OCI-M2 (cell line): ENCODE measurements at regions not wholly inside any gene's neighbourhood (a gene's known extent, or its start where the extent isn't known, plus 50 kb on each side); places are given as distances from the start of the nearest gene placed in this dataset.
"Not testable (repeated sequence)": the region's sequence is repeated elsewhere in the genome, so short reads cannot be mapped to it uniquely, and the experiment has no call there.

Source experiments
- DNase-seq: peaks from one replicate; lab custom pipeline; 2025; ENCODE audit not compliant: unreplicated experiment; lab: John Stamatoyannopoulos, UW

DNA sequence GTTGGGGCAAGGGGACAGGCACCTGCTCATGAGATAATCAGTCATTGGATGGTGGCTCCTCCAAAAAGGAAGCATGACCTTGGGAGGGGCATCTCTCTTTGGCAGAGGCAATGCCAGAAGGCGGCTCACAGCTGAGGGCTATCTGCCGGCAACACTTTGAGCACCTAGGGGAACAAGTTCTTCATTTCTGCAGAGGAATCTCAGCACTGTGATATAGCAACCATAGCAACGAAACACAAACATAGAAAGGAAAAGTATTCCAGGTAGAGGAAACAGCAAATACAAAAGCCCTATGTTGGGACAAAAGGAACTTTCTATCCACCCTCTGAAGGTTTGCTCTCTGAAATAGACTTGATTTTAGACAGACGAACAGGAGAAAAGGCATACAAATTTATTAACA, 89.1 kb upstream of the NEDD4L start:
- no peak for DNase-seq

DNA sequence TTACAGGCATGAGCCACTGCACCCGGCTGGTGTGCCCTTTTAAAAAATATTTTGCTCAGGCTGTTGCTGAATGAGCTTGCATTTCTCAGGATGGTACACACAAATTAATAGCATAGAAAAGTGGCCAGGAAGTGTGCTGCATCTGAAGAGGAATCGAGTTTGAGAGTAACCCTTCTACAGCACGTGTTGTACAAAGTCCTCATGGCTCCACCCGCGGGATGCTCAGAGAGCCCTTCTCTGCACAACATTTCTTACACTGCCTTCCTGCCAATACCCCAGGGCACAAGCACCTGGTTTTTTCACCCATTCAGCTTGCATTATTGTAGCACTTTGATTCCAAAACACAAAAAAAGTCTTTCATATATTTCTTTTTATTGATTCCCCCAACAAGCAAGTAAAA, 90.1 kb upstream of the NEDD4L start:
- DNase-seq = no peak

DNA sequence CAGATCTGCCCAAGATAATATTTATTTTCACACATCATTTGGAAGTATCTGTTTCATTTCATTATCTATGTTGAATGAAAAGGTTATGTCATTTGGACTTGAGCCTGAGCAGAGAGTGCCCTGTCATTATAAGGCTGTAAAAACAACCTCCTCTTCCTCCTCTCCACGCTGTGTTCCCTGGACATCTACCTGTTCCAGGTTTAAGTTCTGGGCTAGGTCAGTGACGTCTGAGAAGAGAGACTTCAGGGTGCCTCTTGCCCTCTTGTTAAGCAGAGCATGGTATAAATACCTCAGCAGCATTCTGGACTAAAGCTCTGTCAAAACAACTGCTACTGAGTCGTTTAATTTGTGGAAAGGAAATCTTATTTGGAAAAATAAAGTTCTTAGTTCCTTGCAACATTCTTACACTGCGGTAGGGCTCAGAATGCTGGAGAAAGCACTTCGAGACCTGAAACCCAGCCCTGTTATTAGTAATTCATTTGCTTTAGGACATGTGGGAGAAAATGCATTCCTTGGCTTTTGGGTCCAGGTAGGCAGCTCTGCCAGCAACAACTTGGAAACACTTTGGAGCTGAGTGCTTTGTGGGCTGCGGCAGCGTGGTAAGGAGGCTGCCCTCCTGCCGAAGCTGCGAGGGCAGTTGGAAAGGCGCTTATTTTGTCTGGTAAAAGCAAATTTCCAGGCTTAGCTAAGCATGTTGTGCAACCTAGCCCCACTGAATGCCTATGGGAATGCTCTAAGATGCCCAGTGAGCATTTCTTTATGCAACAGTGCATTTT, 91.8 kb upstream of the NEDD4L start:
- DNase-seq = no peak

DNA sequence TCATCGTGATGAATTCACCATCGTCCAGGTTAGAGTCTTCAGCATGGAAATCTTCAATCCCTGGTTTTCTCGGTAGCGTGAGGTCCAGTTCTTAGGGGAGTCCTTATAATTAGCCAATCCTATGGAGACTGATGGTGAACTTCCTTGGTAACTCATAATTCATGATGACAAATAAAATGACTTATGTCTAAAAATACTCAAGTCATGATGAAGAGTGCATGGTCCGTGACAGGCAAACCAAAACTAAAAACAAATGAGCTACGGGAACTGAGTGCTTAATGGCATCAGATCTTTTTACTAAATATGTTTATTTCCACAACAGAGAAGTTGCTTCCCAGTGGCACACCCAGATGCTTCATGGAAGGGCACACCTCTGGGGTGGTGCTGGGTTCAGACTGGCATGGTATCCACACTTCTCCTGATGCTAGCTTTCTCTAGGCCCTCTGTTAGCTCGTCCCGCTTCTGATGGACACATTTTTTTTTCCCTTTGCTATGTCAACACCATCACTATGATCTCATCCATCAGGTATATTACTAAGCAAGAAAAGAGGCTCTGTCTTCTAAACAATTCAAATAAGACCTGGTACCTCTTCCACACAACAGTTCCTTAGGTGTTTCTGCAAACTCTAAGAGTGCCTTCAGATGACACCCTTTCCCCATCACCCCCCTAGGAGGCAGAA, 92.8 kb upstream of the NEDD4L start:
- DNase-seq = no peak

DNA sequence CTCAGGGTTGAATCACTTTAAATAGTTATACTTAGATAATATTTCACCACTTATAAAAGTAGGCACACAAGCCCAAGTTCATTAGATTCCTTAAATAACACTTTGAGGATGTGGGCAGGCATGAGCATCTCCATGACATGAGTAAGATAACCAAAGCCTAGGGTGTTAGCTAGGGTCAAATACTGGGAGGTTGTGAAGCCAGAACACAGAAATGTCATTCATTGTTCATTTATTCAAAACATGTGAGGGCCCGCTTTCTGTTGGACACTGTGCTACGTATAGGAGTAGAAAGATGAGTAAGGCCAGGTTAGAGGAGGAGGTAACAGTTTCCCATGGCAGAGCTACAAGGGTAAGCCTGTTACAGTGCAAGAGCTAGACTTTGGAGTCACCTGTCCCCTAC, 93.5 kb upstream of the NEDD4L start:
- no peak for DNase-seq

DNA sequence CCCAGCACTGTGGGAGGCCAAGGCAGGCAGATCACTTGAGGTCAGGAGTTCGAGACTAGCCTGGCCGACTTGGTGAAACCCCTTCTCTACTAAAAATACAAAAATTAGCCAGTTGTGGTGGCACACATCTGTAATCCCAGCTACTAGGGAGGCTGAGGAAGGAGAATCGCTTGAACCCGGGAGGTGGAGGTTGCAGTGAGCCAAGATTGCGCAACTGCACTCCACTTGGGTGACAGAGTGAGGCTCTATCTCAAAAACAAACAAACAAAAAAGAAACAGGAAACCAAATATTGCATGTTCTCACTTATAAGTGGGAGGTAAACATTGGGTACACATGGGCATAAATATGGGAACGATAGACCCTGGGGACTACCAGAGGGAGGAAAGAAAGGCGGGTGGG, 94.7 kb upstream of the NEDD4L start:
- DNase-seq = not testable (repeated sequence)

DNA sequence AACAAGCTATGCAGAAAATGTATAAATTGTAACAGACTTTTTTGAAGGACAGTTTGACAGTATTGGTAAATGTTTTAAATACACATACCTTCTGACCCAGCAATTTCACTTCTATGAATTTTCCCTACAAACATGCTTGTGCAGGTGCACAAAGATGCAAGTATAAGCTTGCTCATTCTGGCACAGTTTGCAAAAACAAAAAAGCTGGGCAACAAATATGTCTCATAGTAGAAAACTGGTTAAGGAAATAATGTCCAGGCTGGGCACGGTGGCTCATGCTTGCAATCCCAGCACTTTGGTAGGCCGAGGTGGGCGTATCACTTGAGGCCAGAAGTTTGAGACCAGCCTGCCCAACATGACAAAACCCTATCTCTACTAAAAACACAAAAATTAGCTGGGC, 96.9 kb upstream of the NEDD4L start:
- DNase-seq = no peak

DNA sequence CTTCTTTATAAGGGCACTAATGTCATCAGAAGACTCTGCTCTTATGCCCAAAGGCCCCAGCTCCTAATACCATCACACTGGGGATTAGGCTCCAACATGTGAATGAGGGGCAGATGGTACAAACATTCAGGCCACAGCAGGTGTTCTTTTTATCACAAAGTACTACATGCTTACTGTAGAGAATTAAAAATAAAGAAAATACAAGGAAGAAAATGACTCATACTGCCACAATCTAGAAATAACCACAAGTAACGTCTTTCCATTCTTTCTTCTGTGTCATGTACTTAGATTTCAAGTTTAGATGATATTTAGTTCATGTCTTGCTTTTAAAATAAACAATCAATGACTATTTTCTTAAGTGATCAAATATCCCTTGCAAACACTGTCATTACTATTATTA, 100.3 kb upstream of the NEDD4L start:
- DNase-seq = no peak

DNA sequence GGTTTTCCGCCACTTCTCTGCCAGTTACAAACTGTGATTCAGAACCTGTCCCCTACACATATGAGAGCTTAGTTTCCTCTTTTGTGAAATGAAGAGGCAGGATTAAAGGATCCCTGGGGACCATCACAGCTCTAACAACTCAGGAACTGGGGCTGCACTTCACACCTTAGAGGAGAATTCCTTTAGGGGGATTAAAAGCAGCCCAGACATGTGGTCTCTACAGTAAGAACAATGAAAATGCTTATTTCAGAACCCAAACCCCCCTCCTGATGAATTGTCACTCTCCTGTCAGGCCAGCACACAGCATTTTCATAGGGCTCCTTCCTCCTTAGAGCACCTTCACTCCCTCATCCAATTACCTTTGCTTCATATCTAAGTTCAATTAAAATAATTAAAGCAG, 101.5 kb upstream of the NEDD4L start:
- no peak for DNase-seq

DNA sequence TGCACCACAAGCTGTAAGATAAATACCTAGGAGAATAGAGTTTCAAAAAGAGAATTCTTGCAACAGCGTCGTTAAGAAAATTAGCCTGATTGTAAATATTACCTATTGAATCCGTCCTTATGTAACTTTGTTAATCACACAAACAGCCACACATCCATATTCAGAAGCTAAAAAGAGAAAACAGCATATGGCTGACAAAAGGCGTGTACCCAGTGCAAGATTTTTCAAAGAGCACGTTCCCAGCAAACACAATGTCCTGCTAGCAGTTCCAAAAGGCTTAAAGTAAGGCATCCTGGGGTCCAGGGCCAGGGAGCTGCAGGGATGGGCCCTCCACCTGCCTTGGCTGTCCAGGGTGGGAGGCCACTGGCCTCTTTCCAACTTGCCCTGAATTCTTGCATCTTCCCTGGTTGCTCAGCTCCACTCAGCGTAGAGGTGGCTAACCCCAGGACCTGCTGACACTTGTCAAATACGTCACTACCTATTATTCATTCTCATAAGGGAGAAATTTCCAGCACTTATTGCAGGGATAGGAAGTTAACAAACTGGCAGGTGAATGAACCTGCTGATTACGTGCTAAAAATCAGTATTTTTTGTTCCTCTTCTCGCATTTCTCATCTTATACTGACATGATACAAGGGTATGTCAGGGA, 102.1 kb upstream of the NEDD4L start:
- no peak for DNase-seq

DNA sequence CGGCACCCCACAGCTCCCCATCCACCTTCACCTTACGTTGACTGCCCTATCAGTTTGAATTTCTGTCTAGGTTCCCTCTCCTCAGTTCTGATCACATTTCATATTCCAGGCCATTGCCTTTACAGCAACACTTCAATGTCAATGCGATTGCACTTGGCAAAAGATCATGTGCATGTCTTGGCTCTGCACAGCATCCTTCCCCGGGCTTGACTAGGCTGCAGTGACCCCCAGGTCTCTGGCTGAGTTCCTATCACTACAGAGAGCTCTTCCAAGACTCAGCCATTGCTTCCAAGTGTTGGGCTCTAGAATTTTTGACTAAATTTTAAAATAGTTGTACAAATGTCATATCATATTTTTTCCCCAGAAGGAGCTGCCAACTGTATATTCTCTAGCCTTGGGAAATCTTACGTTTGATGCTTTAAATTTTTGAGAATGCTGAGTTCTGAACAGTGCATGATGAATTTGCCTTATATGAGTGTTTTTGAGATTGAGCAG, 103.8 kb upstream of the NEDD4L start:
- DNase-seq = no peak

DNA sequence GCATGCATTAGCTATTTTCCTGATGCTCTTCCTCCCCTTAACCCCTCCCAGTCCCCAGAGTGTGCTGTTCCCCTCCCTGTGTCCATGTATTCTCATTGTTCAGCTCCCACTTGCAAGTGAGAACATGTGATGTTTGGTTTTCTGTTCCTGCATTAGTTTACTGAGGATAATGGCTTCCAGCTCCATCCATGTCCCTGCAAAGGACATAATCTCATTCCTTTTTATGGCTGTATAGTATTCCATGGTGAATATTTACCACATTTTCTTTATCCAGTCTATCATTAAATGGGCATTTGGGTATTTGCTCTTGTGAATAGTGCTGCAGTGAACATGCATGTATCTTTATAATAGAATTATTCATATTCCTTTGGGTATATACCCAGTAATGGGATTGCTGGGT, 109.7 kb upstream of the NEDD4L start:
- DNase-seq = not testable (repeated sequence)

DNA sequence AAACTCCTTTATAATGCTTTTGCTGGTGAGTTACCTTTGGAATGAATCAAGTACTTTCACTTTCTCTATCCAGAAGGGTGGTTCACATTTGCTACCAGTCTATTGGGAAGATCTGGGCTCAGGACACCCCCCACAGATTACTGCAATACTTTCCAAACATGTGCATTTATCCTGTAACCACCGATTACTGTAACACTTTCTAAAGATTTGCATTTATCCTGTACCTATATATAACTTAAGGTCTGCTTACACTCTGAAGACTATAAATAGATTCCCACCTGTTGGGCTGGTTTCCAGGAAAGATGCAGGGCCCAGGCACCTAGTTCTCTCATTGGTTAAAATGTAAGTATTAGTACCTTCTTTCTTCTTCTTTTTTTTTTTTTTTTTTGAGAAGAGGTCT, 113.0 kb upstream of the NEDD4L start:
- no peak for DNase-seq

DNA sequence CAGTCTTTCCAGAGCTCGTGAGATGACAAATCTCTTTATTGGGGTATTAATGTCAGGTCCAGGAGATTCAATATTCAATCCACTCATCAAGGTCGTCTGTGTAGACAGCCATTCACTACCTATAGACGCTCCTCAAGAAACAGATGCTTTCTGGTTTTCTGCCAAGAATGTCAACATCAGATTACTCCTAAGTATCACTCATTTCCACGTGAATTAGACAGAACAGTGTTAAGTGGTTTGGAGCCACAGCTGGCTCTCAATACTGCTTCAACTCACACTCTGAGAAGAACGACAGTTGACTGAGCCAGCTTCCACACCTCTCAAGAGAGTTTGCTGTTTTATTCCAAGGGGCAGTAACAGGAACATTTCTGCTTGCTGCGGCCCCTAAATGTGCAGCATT, 113.5 kb upstream of the NEDD4L start:
- DNase-seq = no peak

DNA sequence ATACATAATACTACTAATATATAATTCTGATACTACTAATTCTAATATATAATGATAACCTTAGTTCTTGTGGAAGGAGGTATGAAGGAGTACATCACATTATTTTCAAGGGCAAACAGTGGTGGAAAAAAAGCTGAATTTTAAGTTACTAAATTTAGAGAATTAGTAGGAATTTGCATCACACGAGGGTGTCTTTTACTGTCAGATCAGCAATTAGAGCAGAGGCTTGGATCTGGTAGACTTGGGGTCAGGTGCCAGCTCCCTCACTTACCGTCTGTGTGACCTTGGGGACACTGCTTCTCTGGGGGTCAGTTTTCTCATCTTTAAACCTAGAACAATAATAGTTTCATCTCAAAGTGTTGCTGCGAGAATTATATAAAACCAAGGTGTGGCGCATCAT, 114.1 kb upstream of the NEDD4L start:
- DNase-seq = no peak

DNA sequence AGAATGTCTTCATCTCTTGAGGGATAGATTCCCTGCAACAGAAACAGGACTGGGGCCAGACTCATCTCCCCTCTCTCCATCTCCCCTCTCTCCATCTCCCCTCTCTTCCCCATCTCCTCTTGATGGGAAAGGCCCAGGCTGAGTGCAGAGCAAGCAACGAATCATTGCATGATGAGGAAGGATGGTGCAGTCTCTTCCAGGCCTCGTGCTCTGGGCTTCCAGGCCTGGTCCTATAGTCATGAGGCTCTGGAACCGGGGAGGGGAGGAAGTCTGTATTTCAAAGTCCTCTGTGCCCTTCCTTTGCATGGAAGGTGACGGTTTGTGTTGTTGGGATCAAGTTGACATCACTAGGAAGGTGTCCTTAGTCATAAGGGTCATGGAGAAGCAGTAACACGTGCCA, 115.6 kb upstream of the NEDD4L start:
- no peak for DNase-seq

DNA sequence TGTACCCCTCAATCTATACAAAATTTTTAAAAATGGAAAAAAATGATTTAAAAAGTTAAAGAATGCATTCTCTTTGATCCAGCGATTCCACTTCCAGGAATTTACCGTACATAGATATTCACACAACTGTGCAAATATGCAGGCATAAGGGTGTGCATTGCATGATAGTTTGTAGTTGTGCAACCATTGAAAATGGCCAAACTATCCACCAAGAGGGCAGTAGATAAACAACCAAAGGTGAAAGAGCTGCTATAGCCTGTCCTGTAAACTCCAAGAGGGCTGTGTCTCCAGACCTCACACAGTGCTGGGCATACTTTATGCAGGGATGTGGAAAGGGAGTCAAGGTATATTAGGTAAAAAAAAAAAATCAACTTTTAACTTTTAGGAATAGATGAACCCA, 116.5 kb upstream of the NEDD4L start:
- no peak for DNase-seq

DNA sequence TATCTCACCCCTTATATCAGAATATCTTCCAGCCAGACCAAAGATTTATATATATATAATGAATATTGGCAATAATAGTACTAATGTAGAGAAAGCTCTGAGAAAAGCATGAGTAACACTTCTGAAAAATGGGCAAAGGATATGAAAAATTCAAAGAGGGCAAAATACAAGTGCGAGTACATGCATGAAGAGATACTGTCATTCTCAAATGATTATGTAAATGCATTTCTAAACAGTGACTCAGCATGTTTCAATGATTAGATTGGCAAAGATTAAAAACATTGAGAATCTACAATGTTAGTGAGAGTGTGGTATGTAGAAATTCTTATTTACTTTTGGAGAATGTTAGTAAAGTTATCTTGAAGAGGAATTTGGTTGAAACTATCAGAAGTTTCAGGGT, 118.3 kb upstream of the NEDD4L start:
- no peak for DNase-seq

DNA sequence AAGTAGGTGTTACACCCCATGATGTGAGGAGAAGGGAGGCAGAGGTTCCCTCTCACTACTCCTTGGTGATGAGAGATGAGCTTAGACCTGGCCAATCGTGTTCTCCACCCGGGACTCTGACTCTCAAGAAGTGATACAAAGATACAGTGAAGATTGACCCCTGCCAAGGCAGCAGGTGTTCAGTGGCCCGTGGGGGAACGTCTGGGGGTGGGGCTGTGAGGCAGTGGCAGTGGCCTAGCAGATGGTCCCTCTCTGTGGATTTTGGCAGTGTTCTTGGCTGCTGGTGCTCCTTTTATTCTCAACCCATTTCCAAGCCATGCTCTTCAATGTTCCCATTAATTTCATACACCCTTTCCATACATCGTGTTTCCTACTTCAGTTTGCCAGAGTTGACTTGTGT, 120.4 kb upstream of the NEDD4L start:
- DNase-seq = no peak

DNA sequence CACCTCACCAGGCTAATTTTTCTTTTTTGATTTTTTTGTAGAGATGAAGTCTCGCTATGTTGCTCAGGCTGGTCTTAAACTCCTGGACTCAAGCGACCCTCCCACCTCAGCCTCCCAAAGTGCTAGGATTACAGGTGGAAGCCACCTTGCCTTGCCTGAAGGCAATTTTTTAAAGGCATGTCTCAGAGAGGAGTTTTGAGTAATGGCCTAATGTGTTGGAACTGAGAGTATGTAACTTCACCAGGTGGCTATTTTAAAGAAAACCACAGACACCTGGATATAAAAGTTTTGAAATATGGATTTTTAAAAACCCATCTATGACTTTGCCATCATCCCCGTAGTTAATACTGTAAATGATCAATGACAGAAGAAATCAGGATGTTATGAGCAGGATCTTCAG, 119.8 kb upstream of the ATP8B1 start:
- no peak for DNase-seq

DNA sequence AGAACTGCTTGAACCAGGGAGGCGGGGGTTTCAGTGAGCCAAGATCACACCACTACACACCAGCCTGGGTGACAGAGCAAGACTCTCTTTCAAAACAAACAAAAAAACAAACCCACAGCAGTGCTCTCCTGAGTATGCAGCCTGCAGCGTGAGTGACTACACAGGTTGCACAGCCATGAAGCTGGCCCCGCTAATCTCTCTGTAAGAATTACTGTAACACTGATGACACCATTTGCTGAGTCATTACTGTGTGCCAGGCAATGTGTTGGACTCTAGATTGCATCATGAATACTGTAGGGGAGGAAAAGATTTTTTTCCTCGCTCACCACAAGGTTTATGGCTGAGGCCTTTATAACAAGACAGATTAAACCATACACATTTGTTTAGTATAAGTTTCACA, 118.6 kb upstream of the ATP8B1 start:
- DNase-seq = no peak

DNA sequence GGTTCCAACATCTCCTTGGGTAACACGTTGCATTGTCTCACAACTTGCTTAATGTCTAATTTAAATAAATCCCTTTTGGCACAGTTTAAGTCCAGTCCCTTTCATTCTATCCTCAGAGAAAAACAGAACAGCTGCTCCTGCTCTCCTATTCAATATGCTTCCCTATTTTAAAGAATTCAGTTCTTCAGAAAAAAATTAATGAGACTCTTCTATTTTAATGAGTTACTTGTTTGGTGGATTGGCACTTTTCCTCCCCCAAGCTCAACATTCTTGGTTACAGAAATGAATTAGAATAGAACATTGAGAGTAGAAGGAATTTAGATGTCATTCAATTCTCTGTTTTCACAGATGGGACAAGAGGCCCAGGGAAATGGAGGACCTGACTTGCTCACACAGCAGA, 116.9 kb upstream of the ATP8B1 start:
- no peak for DNase-seq
